ENCODE measurements at regions not wholly inside any gene's neighbourhood (a gene's known extent, or its start where the extent isn't known, plus 50 kb on each side); places are given as distances from the start of the nearest gene placed in this dataset.

GRCh38 chr2:2793514-2793913 lies 462.4 kb upstream of the MYT1L start:
- FAIRE-seq (no peak), DNase-seq (ENCODE audit: low read depth, low spot score) (no peak), ATAC-seq (no peak)
- H3K4me2 ChIP-seq (ENCODE audit: control insufficient read depth, insufficient read depth) = no peak overlapping the region
- no TSS peak for BruUV-seq (replicated peaks)
- no peaks in the 10 kb centered on the region for H3K36me3 ChIP-seq (ENCODE audit: control insufficient read depth in 2 of 2, insufficient read depth in 2 of 2, low read length in 1 of 2)
- H4K20me1 ChIP-seq (ENCODE audit: control insufficient read depth, insufficient read depth) = no peaks in the 10 kb centered on the region; the same call in 1 of the 2 replicates
- RAD21 ChIA-PET (ENCODE audit: unreplicated experiment) = no interaction called here
- no peaks in the 10 kb centered on the region for H3K4me1 ChIP-seq (ENCODE audit: control insufficient read depth, insufficient read depth, low read length)
- H3K9me3 ChIP-seq (replicated peaks; ENCODE audit: control insufficient read depth, insufficient read depth, low read length) = no peaks in the 10 kb centered on the region
- H3K27ac ChIP-seq (ENCODE audit: control insufficient read depth, insufficient read depth) = no peak overlapping the region
- H3K9ac ChIP-seq (ENCODE audit: control insufficient read depth, insufficient read depth, low read length) = no peak overlapping the region
- WGBS (ENCODE audit: insufficient coverage, insufficient replicate concordance, low lambda C conversion rate, missing lambda C conversion rate) = 61% methylated on average over 17 of the region's 17 CpGs
- intact Hi-C loops (cut with micrococcal nuclease; ENCODE audit: unreplicated experiment) = no loop called here
- in situ Hi-C loops (cut with MboI) = no loop called here
- SMC1A ChIA-PET (ENCODE audit: uncharacterized antibody, unreplicated experiment) = no interaction called here
- CTCF ChIA-PET = no interaction called here
- no peaks in the 10 kb centered on the region for H3K79me2 ChIP-seq (ENCODE audit: control insufficient read depth, insufficient read depth, low read length)
- H2AFZ ChIP-seq (ENCODE audit: control insufficient read depth, low read depth, low read length) = no peak overlapping the region
- H3K27me3 ChIP-seq (replicated peaks in 1 of 2; ENCODE audit: control insufficient read depth in 2 of 2, insufficient read depth in 2 of 2, low read length in 1 of 2) = peaks cover 0 to 3% of the 10 kb centered on the region in 2 experiments; a peak in 1 of 4 replicates
- POLR2A ChIA-PET = no interaction called here
- no peak overlapping the region for H3K4me3 ChIP-seq
- no peak for TF ChIP-seq SMAD1 (IDR thresholded peaks at IDR 0.05; ENCODE audit: low read depth, partially characterized antibody)
- no peak for TF ChIP-seq JUNB (IDR thresholded peaks at IDR 0.05)
- TF ChIP-seq CUX1 (IDR thresholded peaks at IDR 0.05; ENCODE audit: insufficient replicate concordance, low read depth, low read length) = no peak
- no peak for TF ChIP-seq PBX3 (IDR thresholded peaks at IDR 0.05; ENCODE audit: insufficient replicate concordance, low read depth, low read length)
- no peak for TF ChIP-seq WRNIP1 (IDR thresholded peaks at IDR 0.05; ENCODE audit: borderline replicate concordance, low read depth, low read length)
- TF ChIP-seq FOXM1 (IDR thresholded peaks at IDR 0.05; ENCODE audit: low read depth, low read length) = no peak
- TF ChIP-seq ATF2 (IDR thresholded peaks at IDR 0.05; ENCODE audit: low read length) = no peak
- no peak for TF ChIP-seq KLF5 (IDR thresholded peaks at IDR 0.05; ENCODE audit: partially characterized antibody)
- TF ChIP-seq EED (IDR thresholded peaks at IDR 0.05; ENCODE audit: low read depth) = no peak
- no peak for TF ChIP-seq PML (IDR thresholded peaks at IDR 0.05; ENCODE audit: low read length)
- TF ChIP-seq NFYA (IDR thresholded peaks at IDR 0.05; ENCODE audit: borderline replicate concordance, low read depth, low read length) = no peak
- no peak for TF ChIP-seq NKRF (conservative IDR thresholded peaks at IDR 0.05)
- TF ChIP-seq SIN3A (IDR thresholded peaks at IDR 0.05; ENCODE audit: low read depth, low read length) = no peak
- TF ChIP-seq YBX1 (IDR thresholded peaks at IDR 0.05) = no peak
- TF ChIP-seq SRF (IDR thresholded peaks at IDR 0.05; ENCODE audit: low read depth in 2 of 2, low read length in 2 of 2) = no peak
- no peak for TF ChIP-seq TCF3 (IDR thresholded peaks at IDR 0.05; ENCODE audit: borderline replicate concordance, insufficient read depth, low read depth, low read length)

Measured in GM12878 (cell line).